Esophagus muscularis mucosa (tissue), 4 donors: ENCODE measurements at regions not wholly inside any gene's neighbourhood (a gene's known extent, or its start where the extent isn't known, plus 50 kb on each side); places are given as distances from the start of the nearest gene placed in this dataset.

ENCODE experiments used
- EP300 ChIP-seq: sonication (generic); formaldehyde crosslinking; IDR thresholded peaks from one replicate; pipeline ENCODE4 v1.6.1; 2017; ENCODE audit warnings: antibody characterized with exemption
- POLR2A ChIP-seq: fragments of 450-650 bp; IDR thresholded peaks from one replicate; pipeline ENCODE4 v1.6.1; 2017; ENCODE audit warnings: antibody characterized with exemption, moderate library complexity, mild to moderate bottlenecking, low read depth
- TF ChIP-seq, protein P1 (sequence below), 3 experiments: fragments of 200-600 bp in 2 of 3; fragments of 450-650 bp in 1 of 3; sonication (generic) in 2 of 3; IDR thresholded peaks; one replicate each; pipeline ENCODE4 v1.5.1; 2017 to 2019; ENCODE audit warnings: antibody characterized with exemption in 3 of 3, mild to moderate bottlenecking in 2 of 3, moderate library complexity in 1 of 3

DNA sequence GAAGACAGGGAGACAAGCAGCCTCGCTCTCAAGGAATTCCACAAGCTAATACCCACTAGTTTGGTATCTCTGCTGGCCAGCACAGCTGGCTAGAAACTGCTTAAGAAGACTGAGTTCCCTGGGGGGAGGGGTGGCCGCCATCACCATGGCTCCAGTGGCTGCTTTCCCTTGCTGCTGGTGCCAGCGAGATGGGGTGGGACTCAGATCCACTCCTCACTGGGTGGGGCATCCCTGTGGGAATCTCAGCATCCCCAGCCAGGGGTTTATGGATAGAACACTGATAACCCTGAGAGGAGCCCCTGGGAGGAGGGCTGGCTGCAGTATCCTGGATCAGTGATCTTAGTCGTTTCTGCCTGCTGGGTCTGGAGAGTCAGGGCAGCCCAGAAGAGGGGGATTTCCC is 170.6 kb upstream of the MDGA2 start:
- TF ChIP-seq EP300 (no peak), POLR2A (no peak)
- TF ChIP-seq, protein P1, sequence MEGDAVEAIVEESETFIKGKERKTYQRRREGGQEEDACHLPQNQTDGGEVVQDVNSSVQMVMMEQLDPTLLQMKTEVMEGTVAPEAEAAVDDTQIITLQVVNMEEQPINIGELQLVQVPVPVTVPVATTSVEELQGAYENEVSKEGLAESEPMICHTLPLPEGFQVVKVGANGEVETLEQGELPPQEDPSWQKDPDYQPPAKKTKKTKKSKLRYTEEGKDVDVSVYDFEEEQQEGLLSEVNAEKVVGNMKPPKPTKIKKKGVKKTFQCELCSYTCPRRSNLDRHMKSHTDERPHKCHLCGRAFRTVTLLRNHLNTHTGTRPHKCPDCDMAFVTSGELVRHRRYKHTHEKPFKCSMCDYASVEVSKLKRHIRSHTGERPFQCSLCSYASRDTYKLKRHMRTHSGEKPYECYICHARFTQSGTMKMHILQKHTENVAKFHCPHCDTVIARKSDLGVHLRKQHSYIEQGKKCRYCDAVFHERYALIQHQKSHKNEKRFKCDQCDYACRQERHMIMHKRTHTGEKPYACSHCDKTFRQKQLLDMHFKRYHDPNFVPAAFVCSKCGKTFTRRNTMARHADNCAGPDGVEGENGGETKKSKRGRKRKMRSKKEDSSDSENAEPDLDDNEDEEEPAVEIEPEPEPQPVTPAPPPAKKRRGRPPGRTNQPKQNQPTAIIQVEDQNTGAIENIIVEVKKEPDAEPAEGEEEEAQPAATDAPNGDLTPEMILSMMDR (IDR thresholded peaks at IDR 0.05), result no peak
